ENCODE measurements at regions not wholly inside any gene's neighbourhood (a gene's known extent, or its start where the extent isn't known, plus 50 kb on each side); places are given as distances from the start of the nearest gene placed in this dataset.
A peak's percentile ranks its signal among the peaks of the same experiment; 100 is the strongest.

GRCh38 chr7:54678763-54679489 is 80.1 kb downstream of the SEC61G start:
- Histone ChIP-seq H3K27me3 (ENCODE audit: insufficient read depth, poor library complexity, severe bottlenecking) (peaks cover 55% of the 10 kb centered on the region), H3K9me3 (ENCODE audit: severe bottlenecking) (no peaks in the 10 kb centered on the region), H3K36me3 (ENCODE audit: low read depth) (no peaks in the 10 kb centered on the region), H3K27ac (ENCODE audit: poor library complexity, severe bottlenecking) (no peak overlapping the region), H3K4me1 (ENCODE audit: insufficient read depth, poor library complexity, severe bottlenecking) (no peaks in the 10 kb centered on the region), H3K4me3 (ENCODE audit: severe bottlenecking) (no peak overlapping the region)
- no peak for DNase-seq (ENCODE audit: low spot score)
- TF ChIP-seq, protein P1, sequence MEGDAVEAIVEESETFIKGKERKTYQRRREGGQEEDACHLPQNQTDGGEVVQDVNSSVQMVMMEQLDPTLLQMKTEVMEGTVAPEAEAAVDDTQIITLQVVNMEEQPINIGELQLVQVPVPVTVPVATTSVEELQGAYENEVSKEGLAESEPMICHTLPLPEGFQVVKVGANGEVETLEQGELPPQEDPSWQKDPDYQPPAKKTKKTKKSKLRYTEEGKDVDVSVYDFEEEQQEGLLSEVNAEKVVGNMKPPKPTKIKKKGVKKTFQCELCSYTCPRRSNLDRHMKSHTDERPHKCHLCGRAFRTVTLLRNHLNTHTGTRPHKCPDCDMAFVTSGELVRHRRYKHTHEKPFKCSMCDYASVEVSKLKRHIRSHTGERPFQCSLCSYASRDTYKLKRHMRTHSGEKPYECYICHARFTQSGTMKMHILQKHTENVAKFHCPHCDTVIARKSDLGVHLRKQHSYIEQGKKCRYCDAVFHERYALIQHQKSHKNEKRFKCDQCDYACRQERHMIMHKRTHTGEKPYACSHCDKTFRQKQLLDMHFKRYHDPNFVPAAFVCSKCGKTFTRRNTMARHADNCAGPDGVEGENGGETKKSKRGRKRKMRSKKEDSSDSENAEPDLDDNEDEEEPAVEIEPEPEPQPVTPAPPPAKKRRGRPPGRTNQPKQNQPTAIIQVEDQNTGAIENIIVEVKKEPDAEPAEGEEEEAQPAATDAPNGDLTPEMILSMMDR (IDR thresholded peaks at IDR 0.05; ENCODE audit: poor library complexity, severe bottlenecking), result peak; percentile 36
- ATAC-seq (ENCODE audit: low read depth), result no peak

DNA sequence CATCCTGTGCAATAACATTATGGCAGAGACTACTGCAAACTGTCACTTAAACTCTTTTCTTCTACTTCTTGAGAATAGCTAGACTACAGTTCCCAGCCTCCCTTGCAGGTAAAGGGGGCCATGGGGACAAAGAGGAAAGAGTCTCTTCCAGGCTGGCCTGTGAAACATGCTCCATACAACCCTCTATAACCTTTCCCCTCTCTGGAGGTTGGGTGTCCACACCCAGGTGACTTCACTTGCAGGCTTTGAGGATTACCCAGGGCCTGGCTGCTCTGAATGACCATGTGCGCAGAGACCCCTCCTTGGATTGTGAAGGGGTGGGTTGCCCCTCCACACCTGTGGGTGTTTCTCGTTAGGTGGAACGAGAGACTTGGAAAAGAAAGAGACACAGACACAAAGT is 84.1 kb downstream of the SEC61G start:
- H3K27me3 ChIP-seq (ENCODE audit: insufficient read depth, poor library complexity, severe bottlenecking), result peaks cover 42% of the 10 kb centered on the region
- no peaks in the 10 kb centered on the region for H3K36me3 ChIP-seq (ENCODE audit: low read depth)
- ATAC-seq (ENCODE audit: low read depth) (no peak), DNase-seq (ENCODE audit: low spot score) (no peak)
- no peaks in the 10 kb centered on the region for H3K4me1 ChIP-seq (ENCODE audit: insufficient read depth, poor library complexity, severe bottlenecking)
- TF ChIP-seq, protein P1 (IDR thresholded peaks at IDR 0.05; ENCODE audit: poor library complexity, severe bottlenecking), result no peak
- no peak overlapping the region for H3K4me3 ChIP-seq (ENCODE audit: severe bottlenecking)
- no peaks in the 10 kb centered on the region for H3K9me3 ChIP-seq (ENCODE audit: severe bottlenecking)
- no peak overlapping the region for H3K27ac ChIP-seq (ENCODE audit: poor library complexity, severe bottlenecking)

GRCh38 chr7:54672519-54672918 is 86.5 kb downstream of the SEC61G start:
- no peaks in the 10 kb centered on the region for H3K4me1 ChIP-seq (ENCODE audit: insufficient read depth, poor library complexity, severe bottlenecking)
- H3K27ac ChIP-seq (ENCODE audit: poor library complexity, severe bottlenecking), result no peak overlapping the region
- H3K36me3 ChIP-seq (ENCODE audit: low read depth), result no peaks in the 10 kb centered on the region
- TF ChIP-seq, protein P1 (IDR thresholded peaks at IDR 0.05; ENCODE audit: poor library complexity, severe bottlenecking), result no peak
- no peak for ATAC-seq (ENCODE audit: low read depth)
- no peaks in the 10 kb centered on the region for H3K9me3 ChIP-seq (ENCODE audit: severe bottlenecking)
- no peak overlapping the region for H3K4me3 ChIP-seq (ENCODE audit: severe bottlenecking)
- DNase-seq (ENCODE audit: low spot score), result no peak
- H3K27me3 ChIP-seq (ENCODE audit: insufficient read depth, poor library complexity, severe bottlenecking), result peaks cover 47% of the 10 kb centered on the region

- Histone ChIP-seq H3K4me1 (ENCODE audit: insufficient read depth, poor library complexity, severe bottlenecking) (no peaks in the 10 kb centered on the region), H3K9me3 (ENCODE audit: severe bottlenecking) (no peaks in the 10 kb centered on the region), H3K27me3 (ENCODE audit: insufficient read depth, poor library complexity, severe bottlenecking) (peaks cover 58% of the 10 kb centered on the region), H3K36me3 (ENCODE audit: low read depth) (no peaks in the 10 kb centered on the region), H3K4me3 (ENCODE audit: severe bottlenecking) (peak overlapping the region; percentile 4), H3K27ac (ENCODE audit: poor library complexity, severe bottlenecking) (no peak overlapping the region)
- DNase-seq (ENCODE audit: low spot score) (peak; percentile 73), ATAC-seq (ENCODE audit: low read depth) (peak; percentile 97)
- TF ChIP-seq, protein P1 (IDR thresholded peaks at IDR 0.05; ENCODE audit: poor library complexity, severe bottlenecking), result peak; percentile 78
Measured at GRCh38 chr7:54664235-54665228, 94.5 kb downstream of the SEC61G start.

Measured in RWPE2 (cell line).